Suprapubic skin (tissue), 4 donors: ENCODE measurements at regions not wholly inside any gene's neighbourhood (a gene's known extent, or its start where the extent isn't known, plus 50 kb on each side); places are given as distances from the start of the nearest gene placed in this dataset.

Experiments used
- CTCF ChIP-seq, 2 donors: fragments of 200-600 bp in 1 of 2; fragments of 450-650 bp in 1 of 2; sonication (generic) in 1 of 2; IDR thresholded peaks; one replicate each; pipeline ENCODE4 v1.5.1; 2016 to 2019; ENCODE audit warnings: antibody characterized with exemption in 2 of 2, mild to moderate bottlenecking in 1 of 2, moderate library complexity in 1 of 2
- EP300 ChIP-seq: sonication (generic); formaldehyde crosslinking; IDR thresholded peaks from one replicate; pipeline ENCODE4 v1.6.1; 2017; ENCODE audit warnings: antibody characterized with exemption
- POLR2A ChIP-seq, 2 donors: fragments of 450-650 bp; IDR thresholded peaks; one replicate each; pipeline ENCODE4 v1.6.1; 2017; ENCODE audit warnings: antibody characterized with exemption in 2 of 2, mild to moderate bottlenecking in 2 of 2, moderate library complexity in 2 of 2
- POLR2AphosphoS5 ChIP-seq, 3 donors: sonication (generic); formaldehyde crosslinking; IDR thresholded peaks; one replicate each; pipeline ENCODE4 v1.6.1; 2017; ENCODE audit warnings: antibody characterized with exemption in 3 of 3

DNA sequence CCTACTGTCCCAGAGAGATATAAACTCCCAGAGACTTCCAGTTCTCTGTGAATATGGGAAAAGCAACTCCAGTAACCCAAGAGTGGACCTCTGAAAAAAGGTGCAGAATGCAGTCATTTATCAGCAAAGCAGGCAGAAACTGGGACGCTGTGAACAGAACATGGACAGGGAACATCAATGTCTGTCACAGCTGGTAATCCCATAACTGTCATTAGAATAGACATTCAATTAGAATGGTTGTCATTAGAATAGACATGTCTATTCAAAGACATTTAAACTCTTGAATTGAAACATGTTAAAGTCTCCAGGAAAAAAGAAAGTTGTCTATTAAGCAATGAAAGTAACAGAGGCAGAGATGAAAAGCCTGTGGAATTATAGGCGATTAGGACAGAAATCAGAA lies 302.1 kb downstream of the BTBD3 start:
- TF ChIP-seq CTCF (IDR thresholded peaks at IDR 0.05), result no peak
- TF ChIP-seq POLR2AphosphoS5 (IDR thresholded peaks at IDR 0.05), result no peak
- no peak for TF ChIP-seq EP300
- TF ChIP-seq POLR2A (IDR thresholded peaks at IDR 0.05), result no peak
